ENCODE measurements at regions not wholly inside any gene's neighbourhood (a gene's known extent, or its start where the extent isn't known, plus 50 kb on each side); places are given as distances from the start of the nearest gene placed in this dataset.

DNA sequence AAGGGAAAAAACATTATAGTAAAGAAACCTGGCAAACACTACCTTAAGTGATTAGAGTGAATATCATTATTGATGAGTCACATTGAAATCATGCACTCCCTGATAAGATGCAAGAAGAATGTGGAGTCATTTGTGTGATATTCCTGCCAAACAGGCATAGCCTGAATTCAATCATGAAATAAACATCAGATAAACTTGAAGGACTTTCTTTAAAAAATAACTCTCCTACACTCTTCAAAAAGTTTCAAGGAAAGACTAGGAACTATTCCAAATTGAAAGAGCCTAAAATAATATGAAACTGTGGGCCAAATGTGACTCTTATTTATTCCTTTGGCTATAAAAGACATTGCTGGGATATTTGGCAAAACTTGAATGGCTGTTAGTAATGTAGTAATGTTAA lies 625.7 kb upstream of the LMCD1 start:
- no peak for FAIRE-seq
- peak in 1 of 2 donors; percentile 1 for DNase-seq
- H3K27ac ChIP-seq (ENCODE audit: low read depth in 1 of 3, low read length in 2 of 3), result no peak overlapping the region
- no peaks in the 10 kb centered on the region for H3K9me3 ChIP-seq (ENCODE audit: control insufficient read depth in 2 of 2, insufficient read depth in 1 of 2, low read depth in 1 of 2, low read length in 1 of 2)
- peaks cover 0 to 2% (median 0%) of the 10 kb centered on the region in 3 donors for H3K27me3 ChIP-seq (ENCODE audit: control insufficient read depth in 3 of 3, insufficient read depth in 3 of 3, low read length in 3 of 3)
- no peak overlapping the region for H3K4me3 ChIP-seq (ENCODE audit: low read depth in 1 of 3, low read length in 3 of 3)
- no peaks in the 10 kb centered on the region for H3K4me1 ChIP-seq (ENCODE audit: control insufficient read depth in 3 of 3, insufficient read depth in 2 of 3, low read depth in 1 of 3, low read length in 2 of 3)
- no peaks in the 10 kb centered on the region for H3K36me3 ChIP-seq (ENCODE audit: control insufficient read depth in 3 of 3, insufficient read depth in 2 of 3, low read depth in 1 of 3, low read length in 3 of 3)

DNA sequence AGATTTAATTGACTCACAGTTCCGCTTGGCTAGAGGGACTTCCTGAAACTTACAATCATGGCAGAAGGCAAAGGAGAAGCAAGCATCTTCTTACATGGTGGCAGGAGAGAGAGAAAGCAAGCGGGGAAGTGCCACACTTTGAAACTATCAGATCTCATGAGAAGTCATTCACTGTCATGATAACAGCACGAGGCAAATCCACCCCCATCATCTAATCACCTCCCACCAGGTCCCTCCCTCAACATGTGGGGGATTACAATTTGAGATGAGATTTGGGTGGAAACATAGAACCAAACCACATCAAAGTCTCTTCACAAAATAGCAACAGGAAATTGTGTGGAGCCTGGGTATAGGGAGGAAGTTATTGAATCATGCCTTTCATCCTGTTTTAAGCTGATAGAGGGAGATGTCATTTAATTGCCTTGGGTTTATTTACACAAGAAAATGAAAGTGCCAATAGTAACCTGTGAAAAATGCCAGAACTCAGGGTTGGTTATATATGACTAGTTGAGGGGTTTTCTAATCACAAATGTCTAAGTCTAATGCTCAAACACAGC lies 624.8 kb upstream of the LMCD1 start:
- no peak for DNase-seq
- Histone ChIP-seq H3K4me3 (ENCODE audit: low read depth in 1 of 3, low read length in 3 of 3) (no peak overlapping the region), H3K9me3 (ENCODE audit: control insufficient read depth in 2 of 2, insufficient read depth in 1 of 2, low read depth in 1 of 2, low read length in 1 of 2) (no peaks in the 10 kb centered on the region), H3K27me3 (ENCODE audit: control insufficient read depth in 3 of 3, insufficient read depth in 3 of 3, low read length in 3 of 3) (peaks cover 0 to 2% (median 0%) of the 10 kb centered on the region in 3 donors), H3K4me1 (ENCODE audit: control insufficient read depth in 3 of 3, insufficient read depth in 2 of 3, low read depth in 1 of 3, low read length in 2 of 3) (no peaks in the 10 kb centered on the region), H3K36me3 (ENCODE audit: control insufficient read depth in 3 of 3, insufficient read depth in 2 of 3, low read depth in 1 of 3, low read length in 3 of 3) (no peaks in the 10 kb centered on the region), H3K27ac (ENCODE audit: low read depth in 1 of 3, low read length in 2 of 3) (no peak overlapping the region)
- FAIRE-seq, result no peak
- WGBS, 3 donors, result 41 to 54% (median 48%) methylated on average over 3 of the region's 3 CpGs

DNA sequence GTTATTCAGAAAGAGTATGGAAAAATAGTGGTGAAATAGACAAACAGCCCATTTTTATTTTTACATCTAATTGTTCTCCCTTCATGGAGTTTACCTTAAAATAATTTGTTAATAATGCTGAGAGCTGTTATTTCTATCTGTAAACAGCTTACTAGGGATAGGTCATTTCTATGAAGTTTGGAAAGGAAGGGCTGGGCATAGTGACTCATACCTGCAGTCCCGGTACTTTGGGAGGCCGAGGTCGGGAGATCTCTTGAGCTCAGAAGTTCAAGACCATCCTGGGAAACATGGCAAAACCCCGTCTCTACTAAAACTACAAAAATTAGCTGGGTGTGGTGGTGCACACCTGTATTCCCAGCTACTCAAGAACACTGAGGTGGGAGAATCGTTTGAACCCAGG lies 624.3 kb upstream of the LMCD1 start:
- Histone ChIP-seq H3K27me3 (ENCODE audit: control insufficient read depth in 3 of 3, insufficient read depth in 3 of 3, low read length in 3 of 3) (peaks cover 0 to 2% (median 0%) of the 10 kb centered on the region in 3 donors), H3K4me3 (ENCODE audit: low read depth in 1 of 3, low read length in 3 of 3) (no peak overlapping the region), H3K9me3 (ENCODE audit: control insufficient read depth in 2 of 2, insufficient read depth in 1 of 2, low read depth in 1 of 2, low read length in 1 of 2) (no peaks in the 10 kb centered on the region), H3K4me1 (ENCODE audit: control insufficient read depth in 3 of 3, insufficient read depth in 2 of 3, low read depth in 1 of 3, low read length in 2 of 3) (no peaks in the 10 kb centered on the region), H3K27ac (ENCODE audit: low read depth in 1 of 3, low read length in 2 of 3) (no peak overlapping the region), H3K36me3 (ENCODE audit: control insufficient read depth in 3 of 3, insufficient read depth in 2 of 3, low read depth in 1 of 3, low read length in 3 of 3) (no peaks in the 10 kb centered on the region)
- DNase-seq (no peak), FAIRE-seq (no peak)
- WGBS, 3 donors, result 58 to 70% (median 66%) methylated on average over 5 of the region's 5 CpGs

DNA sequence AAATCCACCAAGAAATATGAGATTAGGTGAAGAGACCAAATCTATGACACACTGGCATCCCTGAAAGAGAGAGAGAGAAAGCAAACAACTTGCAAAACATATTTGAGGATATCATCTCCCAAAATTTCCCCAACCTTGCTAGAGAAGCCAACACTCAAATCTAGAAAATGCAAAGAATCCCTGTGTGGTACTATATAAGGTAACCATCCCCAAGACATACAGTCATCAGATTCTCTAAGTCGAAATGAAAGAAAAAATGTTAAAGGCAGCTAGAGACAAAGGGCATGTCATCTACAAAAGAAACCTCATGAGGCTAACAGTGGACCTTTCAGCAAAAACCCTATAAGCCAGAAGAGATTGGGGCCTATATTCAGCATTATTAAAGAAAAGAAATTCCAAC lies 622.1 kb upstream of the LMCD1 start:
- Histone ChIP-seq H3K27ac (ENCODE audit: low read depth in 1 of 3, low read length in 2 of 3) (no peak overlapping the region), H3K4me1 (ENCODE audit: control insufficient read depth in 3 of 3, insufficient read depth in 2 of 3, low read depth in 1 of 3, low read length in 2 of 3) (no peaks in the 10 kb centered on the region), H3K4me3 (ENCODE audit: low read depth in 1 of 3, low read length in 3 of 3) (no peak overlapping the region), H3K27me3 (ENCODE audit: control insufficient read depth in 3 of 3, insufficient read depth in 3 of 3, low read length in 3 of 3) (peaks cover 0 to 2% (median 0%) of the 10 kb centered on the region in 3 donors), H3K9me3 (ENCODE audit: control insufficient read depth in 2 of 2, insufficient read depth in 1 of 2, low read depth in 1 of 2, low read length in 1 of 2) (no peaks in the 10 kb centered on the region), H3K36me3 (ENCODE audit: control insufficient read depth in 3 of 3, insufficient read depth in 2 of 3, low read depth in 1 of 3, low read length in 3 of 3) (no peaks in the 10 kb centered on the region)
- no peak for DNase-seq
- WGBS, 3 donors, result 59 to 81% (median 74%) methylated on average over 1 of the region's 1 CpG
- FAIRE-seq, result no peak

DNA sequence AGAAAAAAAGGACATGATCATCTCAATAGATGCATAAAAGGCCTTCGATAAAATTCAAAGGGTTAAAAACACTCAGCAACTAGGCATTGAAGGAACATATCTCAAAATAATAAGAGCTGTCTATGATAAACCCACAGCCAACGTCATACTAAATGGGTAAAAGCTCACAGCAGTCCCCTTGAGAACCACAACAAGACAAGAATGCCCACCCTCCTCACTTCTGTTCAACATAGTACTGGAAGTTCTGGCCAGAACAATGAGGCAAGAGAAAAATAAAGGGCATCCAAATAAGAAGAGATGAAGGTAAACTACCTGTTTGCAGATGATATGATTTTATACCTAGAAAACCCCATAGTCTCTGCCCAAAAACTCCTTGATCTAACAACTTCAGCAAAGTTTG lies 619.7 kb upstream of the LMCD1 start:
- WGBS, 3 donors, result 73 to 84% (median 81%) methylated on average over 2 of the region's 2 CpGs
- FAIRE-seq, result no peak
- H3K9me3 ChIP-seq (ENCODE audit: control insufficient read depth in 2 of 2, insufficient read depth in 1 of 2, low read depth in 1 of 2, low read length in 1 of 2), result no peaks in the 10 kb centered on the region

DNA sequence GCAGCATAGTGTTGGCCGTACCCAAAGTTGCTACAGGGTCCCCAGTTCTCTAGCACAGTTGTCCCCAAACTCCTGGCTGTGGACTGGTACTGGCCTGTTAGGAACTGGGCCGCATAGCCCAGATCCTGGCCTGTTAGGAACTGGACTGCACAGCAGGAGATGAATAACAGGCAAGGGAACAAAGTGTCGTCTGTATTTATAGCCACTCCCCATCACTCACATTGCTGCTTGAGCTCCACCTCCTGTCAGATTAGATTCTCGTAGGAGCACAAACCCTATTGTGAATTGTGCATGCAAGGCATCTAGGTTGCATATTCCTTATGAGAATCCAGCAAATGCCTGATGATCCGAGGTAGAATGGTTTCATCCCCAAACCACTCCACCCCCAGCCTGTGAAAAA lies 604.0 kb upstream of the LMCD1 start:
- FAIRE-seq (no peak), DNase-seq (no peak)
- Histone ChIP-seq H3K4me1 (ENCODE audit: control insufficient read depth in 3 of 3, insufficient read depth in 2 of 3, low read depth in 1 of 3, low read length in 2 of 3) (no peaks in the 10 kb centered on the region), H3K9me3 (ENCODE audit: control insufficient read depth in 2 of 2, insufficient read depth in 1 of 2, low read depth in 1 of 2, low read length in 1 of 2) (peaks cover 0 to 3% of the 10 kb centered on the region in 2 donors), H3K27ac (ENCODE audit: low read depth in 1 of 3, low read length in 2 of 3) (no peak overlapping the region), H3K27me3 (ENCODE audit: control insufficient read depth in 3 of 3, insufficient read depth in 3 of 3, low read length in 3 of 3) (no peaks in the 10 kb centered on the region), H3K36me3 (ENCODE audit: control insufficient read depth in 3 of 3, insufficient read depth in 2 of 3, low read depth in 1 of 3, low read length in 3 of 3) (no peaks in the 10 kb centered on the region), H3K4me3 (ENCODE audit: low read depth in 1 of 3, low read length in 3 of 3) (no peak overlapping the region)
- 48 to 66% (median 56%) methylated on average over 5 of the region's 5 CpGs for WGBS, 3 donors

More for the DNA sequence above, 619.7 kb upstream of the LMCD1 start:
- Histone ChIP-seq H3K4me1 (ENCODE audit: control insufficient read depth in 3 of 3, insufficient read depth in 2 of 3, low read depth in 1 of 3, low read length in 2 of 3) (no peaks in the 10 kb centered on the region), H3K27ac (ENCODE audit: low read depth in 1 of 3, low read length in 2 of 3) (no peak overlapping the region), H3K4me3 (ENCODE audit: low read depth in 1 of 3, low read length in 3 of 3) (no peak overlapping the region), H3K36me3 (ENCODE audit: control insufficient read depth in 3 of 3, insufficient read depth in 2 of 3, low read depth in 1 of 3, low read length in 3 of 3) (no peaks in the 10 kb centered on the region), H3K27me3 (ENCODE audit: control insufficient read depth in 3 of 3, insufficient read depth in 3 of 3, low read length in 3 of 3) (peaks cover 0 to 2% (median 0%) of the 10 kb centered on the region in 3 donors)
- no peak for DNase-seq

DNA sequence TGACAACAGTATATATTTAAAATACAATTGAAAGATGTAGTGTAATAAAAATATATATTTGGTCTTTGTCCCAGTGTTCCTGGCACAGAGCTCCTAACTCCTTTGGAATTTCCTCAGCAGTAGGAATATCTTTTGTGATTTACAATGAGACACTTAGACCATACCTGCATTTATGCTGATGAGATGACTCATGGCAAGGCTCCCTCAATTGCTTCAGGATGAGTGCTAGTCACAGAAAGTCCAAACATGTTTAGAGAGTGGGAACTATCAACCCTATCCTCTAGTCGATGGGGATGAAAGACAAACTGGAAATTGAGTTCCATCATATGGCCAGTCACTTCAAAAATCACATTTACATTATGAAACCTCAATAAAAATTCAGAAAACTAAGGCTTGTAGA lies 588.3 kb upstream of the LMCD1 start:
- FAIRE-seq (no peak), DNase-seq (no peak)
- WGBS, 3 donors, result 65 to 85% (median 80%) methylated on average over 1 of the region's 1 CpG
- no peak overlapping the region for H3K27ac ChIP-seq (ENCODE audit: low read depth in 1 of 3, low read length in 2 of 3)
- no peaks in the 10 kb centered on the region for H3K36me3 ChIP-seq (ENCODE audit: control insufficient read depth in 3 of 3, insufficient read depth in 2 of 3, low read depth in 1 of 3, low read length in 3 of 3)
- no peaks in the 10 kb centered on the region for H3K27me3 ChIP-seq (ENCODE audit: control insufficient read depth in 3 of 3, insufficient read depth in 3 of 3, low read length in 3 of 3)
- no peak overlapping the region for H3K4me3 ChIP-seq (ENCODE audit: low read depth in 1 of 3, low read length in 3 of 3)
- no peaks in the 10 kb centered on the region for H3K4me1 ChIP-seq (ENCODE audit: control insufficient read depth in 3 of 3, insufficient read depth in 2 of 3, low read depth in 1 of 3, low read length in 2 of 3)
- no peaks in the 10 kb centered on the region for H3K9me3 ChIP-seq (ENCODE audit: control insufficient read depth in 2 of 2, insufficient read depth in 1 of 2, low read depth in 1 of 2, low read length in 1 of 2)

DNA sequence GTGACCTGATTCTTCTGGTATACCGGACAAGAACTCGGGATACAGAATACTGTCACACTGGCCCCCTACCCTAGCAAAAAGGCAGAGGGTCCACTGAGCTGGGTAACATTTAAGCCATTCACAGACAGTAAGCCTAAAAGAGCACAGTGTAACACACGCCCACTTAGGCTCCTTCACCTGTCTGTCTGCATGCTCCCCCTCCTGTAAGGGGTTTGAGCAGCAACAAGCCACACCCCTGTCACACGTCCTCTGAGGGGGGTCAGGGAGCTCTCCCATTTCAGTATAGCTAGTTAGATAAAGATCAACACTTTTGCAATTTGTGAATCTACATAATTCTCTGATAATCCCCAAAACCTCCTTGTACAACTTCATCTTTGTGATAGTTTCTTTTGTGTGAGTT lies 586.3 kb upstream of the LMCD1 start:
- no peaks in the 10 kb centered on the region for H3K27me3 ChIP-seq (ENCODE audit: control insufficient read depth in 3 of 3, insufficient read depth in 3 of 3, low read length in 3 of 3)
- H3K9me3 ChIP-seq (ENCODE audit: control insufficient read depth in 2 of 2, insufficient read depth in 1 of 2, low read depth in 1 of 2, low read length in 1 of 2), result no peaks in the 10 kb centered on the region
- no peaks in the 10 kb centered on the region for H3K4me1 ChIP-seq (ENCODE audit: control insufficient read depth in 3 of 3, insufficient read depth in 2 of 3, low read depth in 1 of 3, low read length in 2 of 3)
- H3K27ac ChIP-seq (ENCODE audit: low read depth in 1 of 3, low read length in 2 of 3), result no peak overlapping the region
- H3K36me3 ChIP-seq (ENCODE audit: control insufficient read depth in 3 of 3, insufficient read depth in 2 of 3, low read depth in 1 of 3, low read length in 3 of 3), result no peaks in the 10 kb centered on the region
- 69 to 76% (median 71%) methylated on average over 4 of the region's 4 CpGs for WGBS, 3 donors
- DNase-seq (no peak), FAIRE-seq (no peak)
- no peak overlapping the region for H3K4me3 ChIP-seq (ENCODE audit: low read depth in 1 of 3, low read length in 3 of 3)

DNA sequence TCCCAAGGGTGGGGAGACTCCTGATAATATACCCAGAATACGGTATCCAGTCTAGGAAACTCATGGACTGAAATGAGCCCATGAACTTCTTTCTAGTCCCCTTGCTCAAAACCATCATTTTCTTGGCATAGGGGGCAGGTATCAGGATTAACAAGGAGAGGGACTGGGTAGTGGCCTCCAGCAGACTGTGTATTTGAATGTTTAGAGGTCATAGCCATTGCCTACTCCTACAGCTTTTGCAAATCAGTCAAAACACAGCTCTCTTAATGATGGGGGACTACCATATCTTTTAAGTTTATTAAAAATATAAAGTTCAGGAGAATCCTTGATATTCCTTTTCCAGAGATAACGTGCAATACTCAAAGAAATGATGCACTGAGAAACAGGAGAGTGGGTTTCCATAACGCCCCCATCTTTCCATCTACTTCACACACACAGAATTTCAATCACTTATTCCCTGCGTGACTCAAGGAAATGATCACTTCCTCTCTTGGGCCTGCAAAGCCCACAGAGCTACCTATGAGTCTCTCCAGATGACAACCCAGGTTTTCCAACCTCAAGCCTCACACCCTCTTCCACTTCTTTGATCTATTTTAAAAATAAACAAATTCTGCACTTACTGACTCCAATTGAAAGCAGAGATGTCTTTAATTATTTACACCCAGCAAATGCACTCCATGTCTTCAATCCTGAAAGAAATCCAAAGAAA lies 584.0 kb upstream of the LMCD1 start:
- no peaks in the 10 kb centered on the region for H3K9me3 ChIP-seq (ENCODE audit: control insufficient read depth in 2 of 2, insufficient read depth in 1 of 2, low read depth in 1 of 2, low read length in 1 of 2)
- no peaks in the 10 kb centered on the region for H3K27me3 ChIP-seq (ENCODE audit: control insufficient read depth in 3 of 3, insufficient read depth in 3 of 3, low read length in 3 of 3)
- H3K4me1 ChIP-seq (ENCODE audit: control insufficient read depth in 3 of 3, insufficient read depth in 2 of 3, low read depth in 1 of 3, low read length in 2 of 3), result no peaks in the 10 kb centered on the region
- H3K27ac ChIP-seq (ENCODE audit: low read depth in 1 of 3, low read length in 2 of 3), result no peak overlapping the region
- H3K4me3 ChIP-seq (ENCODE audit: low read depth in 1 of 3, low read length in 3 of 3), result no peak overlapping the region
- H3K36me3 ChIP-seq (ENCODE audit: control insufficient read depth in 3 of 3, insufficient read depth in 2 of 3, low read depth in 1 of 3, low read length in 3 of 3), result no peaks in the 10 kb centered on the region
- DNase-seq (no peak), FAIRE-seq (no peak)
- WGBS, 3 donors, result 59 to 80% (median 75%) methylated on average over 4 of the region's 4 CpGs

Data from small intestine (tissue), 7 donors.